HFFc6 (cell line): ENCODE measurements at regions not wholly inside any gene's neighbourhood (a gene's known extent, or its start where the extent isn't known, plus 50 kb on each side); places are given as distances from the start of the nearest gene placed in this dataset.

Experiments
- DNase-seq: peaks from one replicate; pipeline ENCODE4 v3.0.0-alpha.2; 2018
- H3K27ac Mint-ChIP-seq: 2 replicates; pipeline ENCODE4 v1.8.0; 2020; ENCODE audit warnings: mild to moderate bottlenecking, mixed read lengths
- H3K27me3 Mint-ChIP-seq: 2 replicates; pipeline ENCODE4 v1.8.0; 2021; ENCODE audit warnings: mild to moderate bottlenecking, moderate library complexity, mixed read lengths; ENCODE audit not compliant: insufficient read depth
- H3K36me3 Mint-ChIP-seq: 2 replicates; pipeline ENCODE4 v1.8.0; 2021; ENCODE audit warnings: low read depth, mixed read lengths
- H3K4me1 Mint-ChIP-seq: 2 replicates; pipeline ENCODE4 v1.8.0; 2020; ENCODE audit warnings: low read depth, mixed read lengths
- H3K4me3 Mint-ChIP-seq: 2 replicates; pipeline ENCODE4 v1.8.0; 2020; ENCODE audit warnings: mild to moderate bottlenecking, moderate library complexity, mixed read lengths
- H3K9me3 Mint-ChIP-seq: 2 replicates; pipeline ENCODE4 v1.8.0; 2020; ENCODE audit warnings: mild to moderate bottlenecking, mixed read lengths
- TF ChIP-seq, protein P1 (sequence below): fragments of 200-600 bp; sonication (generic); IDR thresholded peaks from 2 replicates; pipeline ENCODE4 v1.5.0; 2021; ENCODE audit warnings: antibody characterized with exemption, mild to moderate bottlenecking

DNA sequence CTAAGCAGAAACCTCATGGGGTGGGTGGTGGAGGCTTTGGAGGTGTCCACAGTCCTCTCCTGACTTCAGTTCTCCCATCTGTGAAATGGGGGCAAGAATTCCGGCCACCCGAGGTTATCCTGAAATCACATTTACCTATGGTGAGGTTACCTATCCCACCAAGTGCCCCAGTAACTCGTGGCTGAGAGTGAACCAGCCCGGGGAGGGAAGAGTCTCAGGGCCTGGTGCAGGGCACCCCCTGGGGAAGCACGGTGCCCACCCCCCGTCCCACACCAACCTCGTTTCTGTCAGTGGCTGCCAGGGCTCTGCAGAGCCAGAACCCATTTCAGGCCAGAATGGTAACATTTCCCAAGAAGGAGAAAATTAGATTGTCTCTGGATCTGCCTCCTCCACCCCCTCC is 83.7 kb upstream of the VSTM2B start:
- no peak for DNase-seq
- Mint-ChIP-seq H3K36me3 (peaks cover 6% of the 10 kb centered on the region; the same call in 1 of the 2 replicates), H3K27me3 (peaks cover 1% of the 10 kb centered on the region; the same call in 1 of the 2 replicates), H3K9me3 (peaks cover 56% of the 10 kb centered on the region), H3K27ac (no peak overlapping the region), H3K4me1 (no peaks in the 10 kb centered on the region), H3K4me3 (no peak overlapping the region)
- TF ChIP-seq, protein P1, sequence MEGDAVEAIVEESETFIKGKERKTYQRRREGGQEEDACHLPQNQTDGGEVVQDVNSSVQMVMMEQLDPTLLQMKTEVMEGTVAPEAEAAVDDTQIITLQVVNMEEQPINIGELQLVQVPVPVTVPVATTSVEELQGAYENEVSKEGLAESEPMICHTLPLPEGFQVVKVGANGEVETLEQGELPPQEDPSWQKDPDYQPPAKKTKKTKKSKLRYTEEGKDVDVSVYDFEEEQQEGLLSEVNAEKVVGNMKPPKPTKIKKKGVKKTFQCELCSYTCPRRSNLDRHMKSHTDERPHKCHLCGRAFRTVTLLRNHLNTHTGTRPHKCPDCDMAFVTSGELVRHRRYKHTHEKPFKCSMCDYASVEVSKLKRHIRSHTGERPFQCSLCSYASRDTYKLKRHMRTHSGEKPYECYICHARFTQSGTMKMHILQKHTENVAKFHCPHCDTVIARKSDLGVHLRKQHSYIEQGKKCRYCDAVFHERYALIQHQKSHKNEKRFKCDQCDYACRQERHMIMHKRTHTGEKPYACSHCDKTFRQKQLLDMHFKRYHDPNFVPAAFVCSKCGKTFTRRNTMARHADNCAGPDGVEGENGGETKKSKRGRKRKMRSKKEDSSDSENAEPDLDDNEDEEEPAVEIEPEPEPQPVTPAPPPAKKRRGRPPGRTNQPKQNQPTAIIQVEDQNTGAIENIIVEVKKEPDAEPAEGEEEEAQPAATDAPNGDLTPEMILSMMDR = no peak

DNA sequence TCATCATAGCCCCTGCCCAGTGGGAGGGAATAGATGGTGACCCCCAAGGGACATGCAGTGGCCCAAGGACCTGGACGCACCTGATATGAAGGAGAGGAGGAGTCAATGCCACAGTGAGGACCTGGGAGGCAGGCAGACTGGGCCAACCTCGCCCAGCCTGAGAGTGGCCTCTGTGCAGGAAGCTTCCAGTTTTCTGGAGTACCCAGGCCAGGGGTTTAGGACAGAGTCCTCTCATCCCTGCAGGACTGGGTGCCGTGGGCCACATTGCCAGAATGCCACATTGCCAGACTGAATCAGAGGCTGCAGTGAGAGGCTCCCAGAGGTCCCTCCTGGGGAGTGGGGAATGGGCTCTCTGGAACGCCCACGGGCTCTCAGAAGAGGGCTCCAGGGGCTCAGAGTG is 82.9 kb upstream of the VSTM2B start:
- Mint-ChIP-seq H3K27ac (no peak overlapping the region), H3K4me1 (no peaks in the 10 kb centered on the region), H3K4me3 (no peak overlapping the region), H3K9me3 (peaks cover 56% of the 10 kb centered on the region), H3K27me3 (peaks cover 1% of the 10 kb centered on the region; the same call in 1 of the 2 replicates), H3K36me3 (peaks cover 6% of the 10 kb centered on the region; the same call in 1 of the 2 replicates)
- no peak for DNase-seq
- TF ChIP-seq, protein P1 = no peak

DNA sequence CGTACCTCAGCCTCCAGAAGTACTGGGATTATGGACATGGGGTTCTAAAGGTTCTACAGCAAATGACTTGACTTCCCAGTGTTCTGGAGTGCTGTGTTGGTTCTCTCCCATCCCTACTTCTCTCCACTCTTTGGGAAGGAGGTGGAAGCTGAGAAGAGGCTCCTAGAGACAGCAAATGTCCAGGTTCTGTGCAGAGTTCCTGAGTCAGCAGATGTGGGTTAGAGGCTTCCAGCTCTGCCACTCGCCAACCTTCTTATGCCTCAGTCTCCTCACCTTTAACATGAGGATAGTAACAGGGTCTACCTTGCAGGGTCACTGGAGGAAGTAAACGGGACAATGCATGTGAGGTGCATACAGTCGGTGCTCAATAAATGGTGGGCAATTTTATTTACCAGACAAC is 80.5 kb upstream of the VSTM2B start:
- no peak for DNase-seq
- Mint-ChIP-seq H3K36me3 (peaks cover 5% of the 10 kb centered on the region; the same call in 1 of the 2 replicates), H3K27me3 (peaks cover 1% of the 10 kb centered on the region; the same call in 1 of the 2 replicates), H3K4me1 (no peaks in the 10 kb centered on the region), H3K9me3 (peaks cover 66% of the 10 kb centered on the region), H3K4me3 (no peak overlapping the region), H3K27ac (no peak overlapping the region)
- TF ChIP-seq, protein P1 = no peak

DNA sequence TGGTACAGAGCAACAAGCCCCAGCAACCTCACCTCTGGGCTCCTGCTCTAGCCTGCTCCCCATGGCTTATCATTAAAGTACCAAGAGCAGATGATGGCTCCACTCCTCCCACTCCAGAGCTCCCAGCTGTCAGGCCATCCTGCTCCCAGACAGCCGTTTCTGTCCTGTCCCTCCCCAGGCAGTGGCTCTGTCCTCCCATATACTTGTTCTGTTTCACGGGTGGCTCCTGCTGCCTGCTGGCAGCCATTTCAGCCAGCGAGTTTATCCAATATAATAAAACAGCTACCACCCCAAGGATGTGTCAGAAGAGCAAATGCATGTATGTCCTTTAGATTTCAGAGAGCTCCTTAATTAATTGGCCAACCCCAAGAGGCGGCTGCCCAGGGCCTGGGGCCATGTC is 79.4 kb upstream of the VSTM2B start:
- no peak for DNase-seq
- peaks cover 57% of the 10 kb centered on the region for H3K9me3 Mint-ChIP-seq
- H3K27me3 Mint-ChIP-seq = peaks cover 1% of the 10 kb centered on the region; the same call in 1 of the 2 replicates
- H3K27ac Mint-ChIP-seq = no peak overlapping the region
- H3K4me3 Mint-ChIP-seq = no peak overlapping the region
- H3K36me3 Mint-ChIP-seq = no peaks in the 10 kb centered on the region
- TF ChIP-seq, protein P1 = no peak
- H3K4me1 Mint-ChIP-seq = no peaks in the 10 kb centered on the region

DNA sequence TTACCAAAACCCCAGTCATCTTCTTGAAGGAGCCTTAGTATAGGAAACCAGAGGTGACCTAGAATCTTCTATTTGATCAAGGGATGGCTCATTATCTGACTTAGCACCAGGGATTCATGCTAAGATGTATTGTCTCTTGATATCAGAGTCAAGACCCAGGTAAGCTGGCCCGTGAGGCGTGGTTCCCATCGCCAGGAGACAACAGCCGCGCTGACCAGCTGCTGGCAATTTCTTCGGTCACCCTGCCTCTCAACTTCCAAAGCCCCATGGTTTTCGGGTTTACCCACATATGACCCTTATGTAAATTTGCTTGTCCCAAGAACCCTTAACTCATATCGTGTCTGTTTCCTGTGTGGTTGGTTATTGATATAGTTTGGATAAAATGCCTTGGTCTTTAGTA is 77.7 kb upstream of the VSTM2B start:
- Mint-ChIP-seq H3K36me3 (no peaks in the 10 kb centered on the region), H3K27me3 (no peaks in the 10 kb centered on the region; the same call in 1 of the 2 replicates), H3K9me3 (peaks cover 49% of the 10 kb centered on the region), H3K4me1 (no peaks in the 10 kb centered on the region), H3K27ac (no peak overlapping the region), H3K4me3 (no peak overlapping the region)
- no peak for DNase-seq
- TF ChIP-seq, protein P1 = no peak

DNA sequence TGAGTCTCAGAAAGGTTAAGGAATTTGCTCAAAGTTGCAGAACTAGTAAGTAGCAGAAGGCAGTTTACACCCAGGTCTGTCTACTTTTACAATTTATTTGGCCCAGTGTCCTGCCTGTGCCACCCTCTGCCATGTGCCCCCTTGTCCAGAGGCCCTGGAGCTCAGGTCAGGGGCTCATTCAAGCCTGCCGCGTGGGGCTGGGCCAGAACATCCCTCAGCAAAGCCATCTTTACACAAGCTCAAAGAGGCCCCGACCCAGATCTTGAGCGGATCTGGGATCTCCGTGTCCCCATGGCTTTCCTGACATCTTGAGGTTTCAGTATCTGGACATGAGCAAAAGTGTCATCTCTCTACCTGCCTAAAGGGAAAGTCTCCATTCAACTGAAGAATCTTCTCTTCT is 76.4 kb upstream of the VSTM2B start:
- H3K4me1 Mint-ChIP-seq = no peaks in the 10 kb centered on the region
- peaks cover 47% of the 10 kb centered on the region for H3K9me3 Mint-ChIP-seq
- H3K27me3 Mint-ChIP-seq = no peaks in the 10 kb centered on the region; the same call in 1 of the 2 replicates
- no peak overlapping the region for H3K27ac Mint-ChIP-seq
- no peaks in the 10 kb centered on the region for H3K36me3 Mint-ChIP-seq
- TF ChIP-seq, protein P1 = no peak
- DNase-seq = no peak
- no peak overlapping the region for H3K4me3 Mint-ChIP-seq
